H9 (cell line): ENCODE measurements at regions not wholly inside any gene's neighbourhood (a gene's known extent, or its start where the extent isn't known, plus 50 kb on each side); places are given as distances from the start of the nearest gene placed in this dataset.

Experiments used
- DNase-seq: peaks from one replicate; pipeline ENCODE4 v3.0.0-alpha.2; 2017
- H2AFZ ChIP-seq: one replicate; pipeline ENCODE4 v1.6.1; 2013; ENCODE audit warnings: mild to moderate bottlenecking, low read length, control low read depth, moderate library complexity
- H2AK5ac ChIP-seq: 2 replicates; pipeline ENCODE4 v1.6.1; 2013; ENCODE audit warnings: low read length, control low read depth, mixed read lengths; ENCODE audit not compliant: insufficient read length
- H2BK120ac ChIP-seq: one replicate; pipeline ENCODE4 v1.6.1; 2013; ENCODE audit warnings: low read depth, mild to moderate bottlenecking, low read length, control low read depth, inconsistent platforms; ENCODE audit not compliant: poor library complexity, severe bottlenecking
- H2BK12ac ChIP-seq: 2 replicates; pipeline ENCODE4 v1.6.1; 2013; ENCODE audit warnings: low read length, control low read depth, mixed read lengths, low read depth; ENCODE audit not compliant: insufficient read length
- H2BK15ac ChIP-seq: 2 replicates; pipeline ENCODE4 v1.6.1; 2013; ENCODE audit warnings: low read depth, low read length, control low read depth
- H2BK20ac ChIP-seq: one replicate; pipeline ENCODE4 v1.6.1; 2013; ENCODE audit warnings: low read depth, mild to moderate bottlenecking, low read length, control low read depth, inconsistent platforms; ENCODE audit not compliant: poor library complexity, severe bottlenecking
- H2BK5ac ChIP-seq: 2 replicates; pipeline ENCODE4 v1.6.1; 2013; ENCODE audit warnings: low read length, control low read depth, mixed read lengths; ENCODE audit not compliant: insufficient read length
- H3K14ac ChIP-seq: 2 replicates; pipeline ENCODE4 v1.6.1; 2013; ENCODE audit warnings: low read length, control low read depth; ENCODE audit not compliant: insufficient read depth
- H3K18ac ChIP-seq: 2 replicates; pipeline ENCODE4 v1.6.1; 2013; ENCODE audit warnings: low read depth, mild to moderate bottlenecking, mixed read lengths, low read length, control low read depth; ENCODE audit not compliant: insufficient read length
- H3K23ac ChIP-seq: 2 replicates; pipeline ENCODE4 v1.6.1; 2013; ENCODE audit warnings: low read length, control low read depth, mixed read lengths, low read depth; ENCODE audit not compliant: insufficient read length
- H3K23me2 ChIP-seq: 2 replicates; pipeline ENCODE4 v1.6.1; 2013; ENCODE audit warnings: low read depth, mild to moderate bottlenecking, mixed read lengths, low read length, control low read depth; ENCODE audit not compliant: insufficient read length, poor library complexity, severe bottlenecking
- H3K27ac ChIP-seq: 2 replicates; pipeline ENCODE4 v1.5.1; 2013; ENCODE audit warnings: low read length, control low read depth, mixed read lengths, low read depth; ENCODE audit not compliant: insufficient read length
- H3K27me3 ChIP-seq: 2 replicates; pipeline ENCODE4 v1.6.1; 2013; ENCODE audit warnings: low read length, control low read depth, inconsistent platforms; ENCODE audit not compliant: insufficient read depth
- H3K4ac ChIP-seq: 2 replicates; pipeline ENCODE4 v1.6.1; 2013; ENCODE audit warnings: low read depth, mild to moderate bottlenecking, control low read depth, inconsistent platforms, low read length, moderate library complexity
- H3K4me1 ChIP-seq: 2 replicates; pipeline ENCODE4 v1.6.1; 2013; ENCODE audit warnings: low read length, control low read depth, inconsistent platforms; ENCODE audit not compliant: insufficient read depth
- H3K4me2 ChIP-seq: 2 replicates; pipeline ENCODE4 v1.6.1; 2013; ENCODE audit warnings: low read length, control low read depth, mixed read lengths; ENCODE audit not compliant: insufficient read length, insufficient read depth
- H3K56ac ChIP-seq: 2 replicates; pipeline ENCODE4 v1.6.1; 2013; ENCODE audit warnings: low read depth, mild to moderate bottlenecking, mixed read lengths, low read length, control low read depth; ENCODE audit not compliant: insufficient read length
- H3K79me1 ChIP-seq: 2 replicates; pipeline ENCODE4 v1.6.1; 2013; ENCODE audit warnings: low read depth, mild to moderate bottlenecking, moderate library complexity, low read length, control low read depth, inconsistent platforms; ENCODE audit not compliant: insufficient read depth, poor library complexity, severe bottlenecking
- H3K79me2 ChIP-seq: 2 replicates; pipeline ENCODE4 v1.6.1; 2013; ENCODE audit warnings: low read length, control low read depth, inconsistent platforms; ENCODE audit not compliant: insufficient read depth
- H3K9ac ChIP-seq: 2 replicates; pipeline ENCODE4 v1.6.1; 2013; ENCODE audit warnings: low read length, control low read depth, mixed read lengths; ENCODE audit not compliant: insufficient read length; ENCODE audit errors: extremely low read depth
- H3K9me3 ChIP-seq: one replicate; pipeline ENCODE4 v1.6.1; 2013; ENCODE audit warnings: low read depth, low read length, inconsistent platforms; ENCODE audit not compliant: control insufficient read depth
- H3T11ph ChIP-seq: one replicate; pipeline ENCODE4 v1.6.1; 2013; ENCODE audit warnings: mild to moderate bottlenecking, low read length, control low read depth, inconsistent platforms
- H4K20me1 ChIP-seq: one replicate; pipeline ENCODE4 v1.6.1; 2013; ENCODE audit not compliant: control insufficient read depth, insufficient read length, insufficient read depth
- H4K5ac ChIP-seq: 2 replicates; pipeline ENCODE4 v1.6.1; 2013; ENCODE audit warnings: low read depth, mild to moderate bottlenecking, mixed read lengths, low read length, control low read depth; ENCODE audit not compliant: insufficient read length
- H4K8ac ChIP-seq: replicated peaks from 2 replicates; pipeline ENCODE4 v1.6.1; 2013; ENCODE audit warnings: low read length, control low read depth, mixed read lengths, low read depth; ENCODE audit not compliant: insufficient read length
- H4K91ac ChIP-seq: 2 replicates; pipeline ENCODE4 v1.6.1; 2013; ENCODE audit warnings: low read depth, mild to moderate bottlenecking, moderate library complexity, mixed read lengths, low read length, control low read depth; ENCODE audit not compliant: insufficient read length
- H3K27ac Mint-ChIP-seq, 3 experiments: 2 replicates in 2 of 3; 3 replicates in 1 of 3; pipeline ENCODE4 v1.8.0; 2020 to 2021; ENCODE audit warnings: mixed read lengths in 3 of 3, mild to moderate bottlenecking in 1 of 3, moderate library complexity in 1 of 3
- H3K27me3 Mint-ChIP-seq: 2 replicates; pipeline ENCODE4 v1.8.0; 2021; ENCODE audit warnings: low read depth, mild to moderate bottlenecking, moderate library complexity, mixed read lengths
- H3K36me3 Mint-ChIP-seq, 3 experiments: 2 replicates in 2 of 3; 3 replicates in 1 of 3; pipeline ENCODE4 v1.8.0; 2020 to 2021; ENCODE audit warnings: low read depth in 3 of 3, mixed read lengths in 3 of 3; ENCODE audit not compliant: insufficient read depth in 1 of 3
- H3K4me1 Mint-ChIP-seq, 2 experiments: 2 replicates each; pipeline ENCODE4 v1.8.0; 2020; ENCODE audit warnings: mixed read lengths in 2 of 2
- H3K4me3 Mint-ChIP-seq, 2 experiments: 2 replicates in 1 of 2; 3 replicates in 1 of 2; pipeline ENCODE4 v1.8.0; 2020 to 2021; ENCODE audit warnings: mild to moderate bottlenecking in 2 of 2, mixed read lengths in 2 of 2, moderate library complexity in 1 of 2
- H3K9me3 Mint-ChIP-seq, 2 experiments: 2 replicates in 1 of 2; 3 replicates in 1 of 2; pipeline ENCODE4 v1.8.0; 2020; ENCODE audit warnings: mild to moderate bottlenecking in 2 of 2, mixed read lengths in 2 of 2, moderate library complexity in 1 of 2
- CTCF ChIP-seq: fragments of 200-600 bp; sonication (generic); conservative IDR thresholded peaks from 3 replicates; pipeline ENCODE4 v1.8.0; 2021; ENCODE audit warnings: antibody characterized with exemption, mild to moderate bottlenecking
- WGBS: extraction: QIAGEN DNeasy Blood & Tissue Kit; methylation state at CpG from one replicate; pipeline ENCODE4 v1.1.7; 2013; ENCODE audit warnings: missing lambda C conversion rate, low lambda C conversion rate, mixed read lengths; ENCODE audit not compliant: insufficient read length; ENCODE audit errors: extremely low coverage; 5-methylcytosine and 5-hydroxymethylcytosine counted together

GRCh38 chr9:100729336-100729895 lies 151.5 kb downstream of the CAVIN4 start:
- TF ChIP-seq CTCF, result no peak
- Histone ChIP-seq H3K23me2 (no peaks in the 10 kb centered on the region), H2BK120ac (no peak overlapping the region), H4K91ac (no peak overlapping the region), H3K56ac (no peak overlapping the region), H2AFZ (no peak overlapping the region), H3K4ac (no peak overlapping the region), H3K18ac (no peak overlapping the region), H4K20me1 (no peaks in the 10 kb centered on the region), H3K4me1 (no peaks in the 10 kb centered on the region), H3K27me3 (no peaks in the 10 kb centered on the region), H3K23ac (no peak overlapping the region), H2BK15ac (no peak overlapping the region), H2BK20ac (no peak overlapping the region), H3K14ac (no peak overlapping the region), H2BK12ac (no peak overlapping the region), H3K27ac (no peak overlapping the region), H4K8ac (no peak overlapping the region), H2AK5ac (no peak overlapping the region), H3K4me2 (no peak overlapping the region), H3K9ac (no peak overlapping the region), H3T11ph (no peak overlapping the region), H3K9me3 (no peaks in the 10 kb centered on the region), H2BK5ac (no peak overlapping the region), H3K79me2 (no peaks in the 10 kb centered on the region), H4K5ac (no peak overlapping the region), H3K79me1 (no peaks in the 10 kb centered on the region)
- no CpG with 5 or more reads among the region's 2 CpGs for WGBS
- Mint-ChIP-seq H3K4me3 (no peak overlapping the region), H3K36me3 (peaks cover 0 to 10% (median 2%) of the 10 kb centered on the region in 3 experiments; a peak in 3 of 7 replicates), H3K9me3 (peaks cover 3 to 6% of the 10 kb centered on the region in 2 experiments; a peak in 2 of 5 replicates), H3K27ac (no peak overlapping the region), H3K27me3 (no peaks in the 10 kb centered on the region), H3K4me1 (peaks cover 10 to 11% of the 10 kb centered on the region in 2 experiments)
- no peak for DNase-seq
